HG03097 (cell line): ENCODE measurements at regions not wholly inside any gene's neighbourhood (a gene's known extent, or its start where the extent isn't known, plus 50 kb on each side); places are given as distances from the start of the nearest gene placed in this dataset.
"Not testable (repeated sequence)": the region's sequence is repeated elsewhere in the genome, so short reads cannot be mapped to it uniquely, and the experiment has no call there.

Experiments used
- ATAC-seq: cut with Tn5 transposase; IDR thresholded peaks from one replicate; pipeline ENCODE4 v1.9.1; 2021; ENCODE audit not compliant: unreplicated experiment, low FRiP score

DNA sequence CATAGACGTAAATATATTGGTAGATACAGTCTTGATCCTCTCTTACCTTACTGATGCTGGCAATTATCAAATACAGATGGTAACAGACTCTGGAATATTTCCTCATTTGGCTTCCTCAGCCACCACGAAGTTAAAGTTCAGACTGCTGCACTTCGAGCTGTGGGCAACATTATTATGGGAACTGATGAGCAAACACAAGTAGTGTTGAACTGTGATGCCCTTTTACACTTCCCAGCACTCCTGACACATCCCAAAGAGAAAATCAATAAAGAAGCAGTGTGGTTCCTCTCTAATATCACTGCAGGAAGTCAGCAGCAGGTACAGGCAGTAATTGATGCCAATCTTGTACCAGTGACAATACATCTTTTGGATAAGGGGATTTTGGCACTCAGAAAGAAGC is 162.7 kb upstream of the NT5E start:
- ATAC-seq = no peak

DNA sequence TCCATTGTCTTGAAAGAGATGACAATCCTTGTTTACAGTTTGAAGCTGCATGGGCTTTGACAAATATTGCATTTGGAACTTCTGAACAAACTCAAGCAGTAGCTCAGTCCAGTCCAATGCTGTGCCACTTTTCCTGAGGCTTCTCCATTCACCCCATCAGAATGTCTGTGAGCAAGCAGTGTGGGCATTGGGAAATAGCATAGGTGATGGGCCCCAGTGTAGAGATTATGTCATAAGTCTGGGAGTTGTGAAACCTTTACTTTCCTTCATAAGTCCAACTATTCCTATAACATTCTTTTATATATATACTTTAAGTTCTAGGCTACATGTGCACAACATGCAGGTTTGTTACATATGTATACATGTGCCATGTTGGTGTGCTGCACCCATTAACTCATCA is 163.4 kb upstream of the NT5E start:
- ATAC-seq = not testable (repeated sequence)

DNA sequence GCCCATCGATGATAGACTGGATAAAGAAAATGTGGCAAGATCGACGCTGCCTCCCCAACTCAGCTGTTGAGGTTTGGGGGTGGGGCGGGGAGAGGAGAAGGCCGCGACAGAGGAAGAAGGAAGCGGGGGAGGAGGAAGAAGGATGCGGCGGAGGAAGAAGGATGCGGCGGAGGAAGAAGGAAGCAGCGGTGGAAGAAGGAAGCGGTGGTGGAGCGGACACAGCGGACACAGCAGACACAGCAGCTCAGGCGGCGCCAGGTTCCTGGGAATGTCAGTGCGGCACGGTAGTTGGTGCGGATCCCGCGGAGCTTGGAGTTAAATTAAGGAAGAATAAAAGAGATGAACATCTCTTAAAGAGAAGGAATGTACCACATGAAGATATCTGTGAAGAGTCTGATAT is 163.9 kb upstream of the NT5E start:
- ATAC-seq = no peak

DNA sequence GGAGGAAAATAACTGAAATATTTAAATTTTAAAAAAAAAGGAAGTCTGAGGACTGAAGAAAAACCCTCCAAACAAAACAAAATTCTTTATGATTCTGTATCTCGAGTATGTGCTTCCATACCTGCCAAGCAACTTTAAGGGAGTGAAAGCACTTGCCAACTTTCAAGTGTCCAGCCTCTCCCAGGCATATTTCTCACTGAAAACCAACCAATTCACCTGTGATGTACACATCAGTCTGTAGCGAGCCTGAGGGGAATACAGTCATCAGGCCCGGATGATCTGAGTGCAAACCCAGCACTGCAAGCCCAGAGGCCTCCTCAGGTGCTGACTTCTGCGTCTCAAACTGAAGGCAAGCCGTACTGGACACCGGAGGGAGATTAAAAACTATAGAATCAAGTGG is 164.8 kb upstream of the NT5E start:
- ATAC-seq = no peak

DNA sequence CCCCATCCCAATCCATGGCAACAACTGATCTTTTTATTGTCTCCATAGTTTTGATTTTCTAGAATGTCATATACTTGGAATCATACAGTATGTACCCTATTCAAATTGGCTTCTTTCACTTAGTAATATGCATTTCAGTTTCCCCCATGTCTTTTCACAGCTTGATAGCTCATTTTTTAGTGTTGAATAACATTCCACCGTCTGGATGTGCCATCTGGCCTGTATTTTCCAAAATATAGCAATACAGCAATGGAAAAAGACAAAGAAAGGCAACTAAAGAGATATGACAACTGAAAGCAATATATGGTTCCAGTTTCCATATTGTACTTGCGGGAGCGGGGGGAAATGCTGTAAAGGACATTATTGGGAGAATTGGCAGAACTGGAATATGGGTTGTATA is 166.4 kb upstream of the NT5E start:
- ATAC-seq = no peak

DNA sequence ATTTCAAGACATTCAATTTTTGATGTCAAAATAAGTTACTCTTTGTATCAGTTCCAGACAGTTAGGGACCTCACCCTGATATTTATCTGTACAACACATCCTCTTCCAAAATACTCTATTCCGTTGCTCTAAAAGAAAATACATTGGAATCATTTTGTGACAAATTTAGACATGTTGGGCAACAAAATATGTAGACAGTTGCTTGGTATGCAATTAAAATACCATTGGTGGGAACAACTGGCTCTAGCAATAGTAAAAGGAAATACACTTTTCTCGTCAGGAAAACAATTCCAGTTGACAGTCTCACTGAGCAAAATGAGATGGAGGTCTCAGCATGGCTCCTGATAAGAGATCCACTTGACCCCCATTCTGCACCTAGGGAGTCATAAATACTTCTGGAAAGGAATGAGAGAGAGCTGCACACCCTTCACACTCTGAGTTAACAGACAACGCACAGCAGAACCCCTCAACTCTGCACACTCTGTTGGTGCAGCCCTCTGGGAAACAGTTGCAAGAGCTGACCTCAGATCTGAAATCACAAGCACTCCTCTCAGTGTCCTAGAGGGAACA is 171.3 kb upstream of the NT5E start:
- ATAC-seq = no peak

DNA sequence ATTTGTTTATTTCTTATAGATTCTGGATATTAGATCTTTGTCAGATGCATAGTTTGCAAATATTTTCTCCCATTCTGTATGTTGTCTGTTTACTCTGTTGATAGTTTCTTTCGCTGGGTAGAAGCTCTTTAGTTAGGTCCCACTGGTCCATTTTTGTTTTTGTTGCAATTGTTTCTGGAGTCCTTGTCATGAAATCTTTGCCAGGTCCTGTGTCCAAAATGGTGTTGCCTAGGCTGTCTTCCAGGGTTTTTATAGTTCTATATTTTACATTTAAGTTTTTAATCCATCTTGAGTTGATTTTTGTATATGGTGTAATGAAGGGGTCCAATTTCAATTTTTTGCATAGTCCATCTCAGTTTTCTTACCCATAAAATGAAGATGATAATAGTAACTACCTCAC is 173.9 kb upstream of the NT5E start:
- ATAC-seq = not testable (repeated sequence)

DNA sequence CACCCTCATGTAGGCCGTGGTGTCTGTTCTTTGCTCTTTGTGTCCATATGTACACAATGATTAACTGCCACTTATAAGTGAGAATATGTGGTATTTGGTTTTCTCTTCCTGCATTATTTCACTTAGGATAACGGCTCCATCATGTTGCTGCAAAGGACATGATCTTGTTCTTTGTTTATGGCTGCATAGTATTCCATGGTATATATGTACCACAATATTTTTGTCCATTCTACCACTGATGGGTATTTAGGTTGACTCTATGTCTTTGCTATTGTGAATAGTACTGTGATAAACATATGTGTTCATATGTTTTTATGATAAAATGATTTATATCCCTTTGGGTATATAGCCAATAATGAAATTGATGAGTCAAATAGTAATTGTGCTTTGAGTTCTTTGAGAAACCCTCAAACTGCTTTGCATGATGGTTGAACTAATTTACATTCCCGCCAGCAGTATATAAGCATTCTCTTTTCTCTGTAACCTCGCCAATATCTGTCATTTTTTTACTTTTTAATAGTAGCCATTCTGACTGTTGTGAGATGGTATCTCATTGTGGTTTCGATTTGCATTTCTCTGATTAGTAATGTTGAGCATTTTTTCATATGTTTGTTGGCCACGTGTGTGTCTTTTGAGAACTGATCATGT is 174.4 kb upstream of the NT5E start:
- ATAC-seq = no peak

DNA sequence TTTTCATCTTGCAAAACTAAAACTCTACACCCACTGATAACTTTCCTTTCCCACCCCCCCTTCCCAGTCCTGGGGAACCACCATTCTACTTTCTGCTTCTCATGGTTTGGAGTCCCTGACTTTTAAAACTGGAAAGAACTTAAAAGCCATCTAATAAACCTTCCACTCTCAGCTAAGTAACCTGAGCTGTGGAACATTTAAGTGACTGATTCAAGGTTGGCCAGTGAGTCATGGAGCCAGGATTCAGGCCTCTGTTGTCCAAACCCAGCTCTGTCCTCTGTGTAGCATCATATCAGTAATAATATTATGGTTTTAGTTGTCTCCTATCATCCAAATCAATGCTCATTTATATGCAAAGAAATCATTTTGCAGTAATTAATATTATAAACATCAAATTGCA is 176.0 kb upstream of the NT5E start:
- ATAC-seq = no peak

DNA sequence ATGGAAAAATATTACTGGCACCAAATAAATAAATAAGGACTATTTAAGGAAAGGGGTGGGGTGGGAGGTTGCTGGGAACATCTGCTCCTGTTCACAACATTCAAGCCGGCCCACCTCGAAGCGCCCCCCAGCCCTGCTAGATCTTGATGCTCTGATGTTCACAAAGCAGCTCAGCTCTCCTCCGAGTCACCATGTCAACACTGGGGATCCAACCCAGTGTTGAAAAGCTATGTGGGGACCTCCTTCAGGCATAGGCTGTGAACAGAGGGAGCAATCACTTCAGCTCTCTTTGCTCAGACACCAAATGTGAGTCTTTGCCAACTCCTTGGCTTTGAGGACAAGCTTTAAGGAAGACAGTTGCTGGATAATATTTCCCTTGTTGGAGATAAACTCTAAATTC is 176.8 kb upstream of the NT5E start:
- ATAC-seq = no peak

DNA sequence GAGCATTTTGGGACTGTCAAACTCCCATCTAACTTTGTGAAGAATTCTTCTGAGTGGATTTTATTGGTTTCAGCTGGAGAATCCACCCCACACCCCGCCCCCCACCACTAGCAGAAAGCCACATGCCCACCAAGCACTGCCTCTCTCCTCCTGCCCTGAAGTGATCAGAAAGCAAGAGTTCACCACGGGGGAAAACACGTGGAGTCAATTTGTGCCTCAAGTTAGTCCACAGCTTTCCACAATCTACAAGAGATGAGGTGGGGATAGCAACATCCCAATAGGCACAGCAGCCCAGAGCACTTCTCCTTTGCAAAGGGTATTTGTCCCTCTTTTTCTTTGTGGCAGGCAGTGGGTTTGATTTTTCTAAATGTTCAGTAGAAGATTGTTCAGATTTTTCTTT is 177.3 kb upstream of the NT5E start:
- ATAC-seq = no peak

DNA sequence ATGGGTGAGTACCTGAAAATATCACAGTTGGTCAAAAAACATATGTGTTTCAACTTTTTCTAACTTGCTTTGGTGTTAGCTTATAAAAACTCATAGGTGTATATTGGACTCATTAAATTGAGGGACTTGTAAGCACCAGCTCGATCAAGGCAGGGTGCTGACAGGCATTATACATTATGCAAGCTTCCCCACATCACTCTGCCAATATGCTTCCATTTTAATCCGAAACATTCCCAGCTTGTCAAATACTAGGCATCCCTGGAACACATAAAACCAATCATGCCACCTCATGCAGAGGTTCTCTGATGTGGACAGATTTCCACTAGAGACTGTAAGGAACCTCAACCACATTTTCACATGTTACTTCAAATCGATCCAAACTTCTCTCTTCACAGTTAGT is 187.3 kb upstream of the NT5E start:
- no peak for ATAC-seq

DNA sequence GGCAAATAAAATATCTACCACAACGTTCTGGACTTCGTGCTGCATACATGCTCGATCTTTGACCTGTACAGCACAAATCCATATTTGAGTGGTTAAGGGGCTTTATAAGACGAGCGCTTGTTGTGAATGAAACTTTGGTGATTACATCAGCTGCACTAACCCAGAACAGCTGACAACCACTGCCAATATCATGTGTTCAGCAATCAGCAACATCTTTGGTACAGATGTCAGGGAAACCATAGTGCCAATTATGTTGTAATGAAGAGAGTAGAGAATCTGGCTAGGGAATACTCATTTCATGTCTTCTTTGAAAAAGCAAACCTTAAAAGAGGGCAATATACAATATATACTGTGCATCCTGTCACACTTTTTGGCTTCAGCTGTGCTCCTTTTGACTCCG is 188.6 kb upstream of the NT5E start:
- no peak for ATAC-seq

DNA sequence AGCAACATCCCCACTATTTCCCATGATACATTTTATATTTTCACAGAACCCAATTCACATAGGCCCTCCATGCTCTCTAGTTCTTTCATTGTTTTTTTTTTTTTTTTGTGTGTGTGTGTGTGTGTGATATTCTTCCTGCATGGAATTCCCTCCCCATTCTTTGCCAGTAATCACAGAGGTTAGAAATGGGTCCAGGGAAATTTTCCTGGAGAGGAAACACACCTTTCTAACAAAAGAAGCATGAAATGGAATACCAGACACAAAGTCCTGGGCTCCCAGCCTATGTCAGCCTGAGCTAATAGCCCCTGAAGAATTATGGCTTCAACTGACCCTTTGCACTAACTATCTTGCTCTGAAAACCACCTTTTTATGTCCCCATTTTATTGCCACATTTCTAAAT is 194.2 kb upstream of the NT5E start:
- ATAC-seq = no peak

DNA sequence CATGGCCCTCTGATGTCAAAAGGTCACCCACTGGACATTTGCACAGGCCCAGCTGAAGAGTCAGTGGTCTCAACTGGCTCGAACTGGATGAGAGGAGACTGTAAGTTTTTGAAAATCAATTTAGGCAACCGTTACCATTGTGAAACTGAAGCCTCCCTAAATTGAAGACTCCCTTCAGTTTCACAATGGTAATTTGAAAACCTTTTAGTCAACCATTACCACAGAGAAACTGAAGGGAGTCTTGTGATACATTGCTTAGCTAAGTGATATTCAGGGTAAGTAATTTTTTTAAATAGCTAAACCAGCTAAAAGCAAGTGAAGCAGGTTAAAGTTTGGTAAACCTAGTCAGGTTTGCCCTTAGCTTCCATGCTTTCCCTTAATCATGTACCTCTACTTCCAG is 197.3 kb upstream of the NT5E start:
- ATAC-seq = peak; percentile 58

DNA sequence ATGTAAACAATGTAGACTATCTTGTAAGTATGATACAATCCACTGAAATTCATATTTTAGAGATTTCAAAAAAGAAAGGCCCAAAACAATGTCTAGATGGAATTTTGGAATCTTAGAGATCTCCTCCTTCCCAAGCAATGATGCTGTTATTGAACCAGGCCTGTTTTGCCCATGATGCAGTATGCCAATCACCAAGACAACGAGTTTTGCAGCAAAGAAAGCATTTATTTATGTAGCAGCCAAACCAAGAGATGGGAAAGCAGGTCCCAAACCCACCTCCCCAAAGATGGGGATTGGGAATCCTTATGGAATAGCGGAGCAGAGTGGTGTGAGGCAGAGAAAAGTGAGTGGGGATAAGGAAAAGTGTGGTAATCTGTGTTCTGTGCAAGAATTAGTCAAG is 197.8 kb upstream of the NT5E start:
- ATAC-seq = no peak

DNA sequence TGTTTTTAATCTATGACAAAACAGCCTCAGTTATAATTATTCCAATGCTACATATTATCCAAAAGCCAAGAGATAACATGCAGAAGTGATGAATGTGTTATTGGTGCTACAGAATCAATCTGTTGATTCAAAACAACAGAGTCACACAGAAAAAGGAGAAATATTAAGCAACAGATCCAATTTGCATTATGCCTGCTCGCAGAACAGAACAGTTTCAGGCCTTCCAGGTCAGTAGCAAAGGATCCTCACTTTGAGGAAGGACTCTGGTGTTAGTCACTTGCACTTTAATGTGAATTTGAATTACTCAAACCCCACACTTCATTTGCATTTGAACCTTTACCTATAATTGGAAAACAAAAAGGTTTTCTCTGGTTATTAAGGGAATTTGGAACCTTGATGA is 198.6 kb upstream of the NT5E start:
- ATAC-seq = no peak

DNA sequence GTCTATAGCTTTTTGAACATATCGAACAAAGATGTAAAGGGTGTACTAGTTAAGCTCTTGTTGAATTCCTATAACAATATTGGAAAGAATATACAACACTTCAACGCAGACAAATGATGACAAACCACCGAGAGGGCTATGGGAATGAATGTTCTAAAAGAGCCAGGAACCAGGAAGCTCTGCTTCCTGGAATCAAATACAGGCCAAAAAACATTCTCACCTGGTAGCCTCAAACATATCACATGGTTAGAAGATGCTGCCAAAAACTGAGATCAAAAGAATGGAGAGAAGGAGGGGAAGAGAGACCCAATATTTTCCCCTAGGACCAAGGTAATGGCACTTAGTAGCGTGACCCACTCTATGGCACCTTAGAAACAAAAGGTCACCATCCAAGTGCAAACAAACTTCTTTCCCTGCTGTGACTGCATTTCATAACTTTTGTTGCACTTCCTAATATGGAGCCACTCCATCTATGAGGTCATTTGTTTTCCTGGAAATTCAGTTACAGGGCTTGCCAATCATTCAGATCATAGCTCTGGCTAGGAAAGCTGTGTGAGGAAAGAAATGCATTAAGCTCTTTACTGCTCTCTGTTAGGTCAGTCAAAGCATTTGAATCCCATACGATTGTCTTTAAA is 199.2 kb upstream of the NT5E start:
- ATAC-seq = no peak

DNA sequence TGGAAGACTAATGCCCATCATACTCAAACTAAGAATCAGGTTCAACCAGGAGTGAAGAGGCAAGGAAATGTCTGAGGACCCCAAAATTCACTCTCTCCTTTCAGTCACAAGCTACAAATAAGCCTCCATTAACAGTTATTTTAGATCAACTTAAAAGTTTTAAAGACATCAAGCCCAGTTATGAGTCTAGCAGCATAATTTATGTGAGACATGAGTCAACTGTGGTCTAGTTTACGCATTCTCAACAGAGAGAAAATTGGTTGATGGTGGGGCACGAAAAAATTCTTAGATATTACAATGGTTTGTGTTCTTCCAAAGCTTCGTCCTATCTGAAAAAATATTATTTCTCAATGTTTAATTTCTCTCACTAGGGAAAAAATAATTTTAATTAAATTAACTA is 204.9 kb upstream of the NT5E start:
- no peak for ATAC-seq

DNA sequence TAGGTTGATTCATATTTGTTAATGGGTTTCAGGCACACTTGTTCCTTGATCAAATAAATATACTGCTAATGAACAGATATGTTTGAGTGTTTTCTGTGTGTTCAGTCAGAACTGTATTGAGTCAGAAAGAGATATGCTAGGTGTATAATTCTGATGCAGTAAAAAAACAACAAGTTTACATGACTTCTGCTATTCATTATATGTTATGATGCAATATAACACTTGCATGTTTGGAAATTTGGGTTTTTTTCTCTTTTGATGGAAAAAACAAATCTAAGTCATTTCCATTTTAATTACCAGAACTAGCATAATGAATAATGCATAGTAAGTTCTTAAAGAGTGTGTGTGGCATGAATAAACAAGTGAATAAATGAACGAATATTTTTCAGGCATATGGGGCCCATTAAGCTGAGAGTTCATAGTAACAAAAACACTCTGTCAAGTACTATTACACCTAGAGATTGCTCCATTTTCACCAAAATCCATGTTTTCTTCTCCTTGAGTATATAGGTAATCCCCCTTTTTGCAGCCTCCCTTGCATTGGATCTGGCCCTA is 208.3 kb upstream of the NT5E start:
- no peak for ATAC-seq

DNA sequence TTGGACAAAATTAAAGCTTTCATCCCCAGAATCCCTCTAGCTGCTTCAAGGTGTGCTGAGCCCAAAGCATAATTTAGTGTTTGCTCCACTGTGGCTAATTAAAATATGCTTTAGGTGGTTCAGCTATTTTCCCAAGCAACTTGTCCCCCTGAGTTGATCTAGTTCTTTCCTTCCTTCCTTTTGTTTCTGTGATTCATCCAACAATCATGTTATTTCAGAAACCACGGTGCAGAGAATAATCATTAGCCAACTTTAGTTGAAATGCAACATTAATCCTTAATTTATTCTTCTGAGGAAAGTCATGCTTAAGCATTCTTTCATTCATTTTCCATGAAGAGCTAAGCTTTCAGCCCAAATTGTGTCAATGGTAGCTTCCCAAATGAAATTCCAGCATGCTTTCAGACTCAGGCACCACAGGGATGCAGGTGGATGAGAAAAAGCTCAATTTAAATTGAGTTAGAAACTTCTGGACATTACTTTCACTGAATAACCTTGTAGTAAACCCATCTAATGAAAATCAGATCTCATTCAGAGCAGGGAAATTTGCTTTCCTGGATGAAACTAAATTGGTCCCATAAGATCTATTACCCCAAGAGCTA is 209.0 kb upstream of the NT5E start:
- no peak for ATAC-seq

DNA sequence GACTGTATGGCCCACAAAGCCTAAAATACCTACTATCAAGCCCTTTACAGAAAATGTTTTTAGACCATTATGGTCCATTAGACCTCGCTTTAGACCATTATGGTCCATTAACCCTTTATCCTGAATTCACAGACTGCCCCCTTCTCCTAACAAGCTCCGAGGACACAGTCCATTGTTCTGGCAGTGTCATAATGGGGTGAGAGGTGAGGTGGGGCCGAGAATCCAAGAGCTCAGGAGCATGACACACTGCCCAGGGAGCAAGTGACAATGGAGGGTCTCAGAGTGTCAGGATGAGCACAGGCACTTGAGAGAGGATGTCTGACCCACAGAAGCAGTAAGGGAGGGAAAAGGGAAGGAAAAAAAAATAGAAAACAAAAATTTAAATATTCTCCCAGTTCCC is 212.4 kb upstream of the NT5E start:
- no peak for ATAC-seq
